IPS-15b (cell line): ENCODE measurements at regions not wholly inside any gene's neighbourhood (a gene's known extent, or its start where the extent isn't known, plus 50 kb on each side); places are given as distances from the start of the nearest gene placed in this dataset.

Experiments used
- H3K27me3 ChIP-seq: one replicate; pipeline ENCODE4 v1.6.1; 2013; ENCODE audit warnings: low read length; ENCODE audit not compliant: control insufficient read depth, insufficient read depth
- H3K36me3 ChIP-seq: one replicate; pipeline ENCODE4 v1.6.1; 2013; ENCODE audit warnings: low read length; ENCODE audit not compliant: control insufficient read depth, insufficient read depth
- H3K4me1 ChIP-seq: one replicate; pipeline ENCODE4 v1.6.1; 2013; ENCODE audit warnings: mild to moderate bottlenecking, low read length; ENCODE audit not compliant: control insufficient read depth, insufficient read depth
- H3K4me3 ChIP-seq: one replicate; pipeline ENCODE4 v1.5.1; 2013; ENCODE audit warnings: low read depth, low read length
- H3K9ac ChIP-seq: one replicate; pipeline ENCODE4 v1.6.1; 2013; ENCODE audit warnings: low read depth, mild to moderate bottlenecking, low read length
- H3K9me3 ChIP-seq: one replicate; pipeline ENCODE4 v1.6.1; 2013; ENCODE audit warnings: mild to moderate bottlenecking, low read length; ENCODE audit not compliant: control insufficient read depth, insufficient read depth

DNA sequence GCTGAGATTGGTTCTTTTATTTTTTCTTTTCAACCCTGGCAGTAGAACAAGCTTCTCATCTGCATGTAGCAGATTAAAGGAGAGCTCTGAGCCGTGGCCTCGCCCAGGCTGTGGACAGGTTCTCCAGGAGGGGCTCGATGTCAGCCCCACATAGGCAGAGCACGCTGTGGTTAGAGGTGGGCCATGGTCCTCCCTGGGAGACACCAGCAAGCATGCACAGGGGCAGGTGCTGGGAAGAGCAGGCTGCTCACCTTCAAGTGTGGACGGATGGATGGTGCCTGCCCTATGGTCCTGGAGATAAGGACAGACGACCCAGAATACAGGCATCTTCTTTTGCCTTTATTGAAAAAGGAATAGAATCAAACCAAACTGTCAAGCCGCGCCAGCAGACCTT lies 634.8 kb downstream of the BRD1 start:
- H3K9me3 ChIP-seq, result no peaks in the 10 kb centered on the region

DNA sequence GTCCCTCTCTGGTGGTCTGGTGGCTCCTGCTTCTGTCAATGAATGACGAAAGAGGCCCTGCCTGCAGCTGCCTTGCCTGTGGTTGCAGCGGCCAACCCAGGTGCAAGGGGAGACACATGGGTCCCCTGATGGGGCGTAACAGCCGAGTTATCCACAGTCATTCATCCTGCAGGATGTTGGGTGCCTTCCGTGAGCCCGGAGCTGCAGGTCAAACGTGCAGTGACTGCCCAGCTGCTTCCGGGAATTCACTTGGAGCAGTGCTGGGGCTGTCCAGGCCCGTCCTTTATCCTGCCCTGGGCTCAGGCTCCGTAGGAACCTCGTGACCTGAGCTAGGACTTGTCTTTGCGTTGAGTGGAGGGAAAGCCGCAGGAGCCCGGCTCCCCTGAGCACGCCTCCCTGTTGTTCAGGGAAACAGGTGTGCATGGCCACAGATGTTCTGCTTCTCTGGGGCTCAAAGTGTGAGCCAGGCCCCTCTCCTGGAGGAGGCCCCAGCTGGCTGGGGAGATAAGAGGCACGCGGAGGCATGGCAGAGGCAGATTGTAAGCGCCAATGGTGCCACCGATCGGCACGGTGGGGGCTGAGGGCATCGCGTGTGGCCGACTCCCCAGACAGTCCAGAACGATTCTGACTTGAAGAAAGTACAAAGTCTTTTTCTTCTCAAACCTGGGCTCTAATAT lies 635.4 kb downstream of the BRD1 start:
- H3K27me3 ChIP-seq, result no peaks in the 10 kb centered on the region

More for the DNA sequence above, 634.8 kb downstream of the BRD1 start:
- Histone ChIP-seq H3K36me3 (no peaks in the 10 kb centered on the region), H3K27me3 (no peaks in the 10 kb centered on the region), H3K4me3 (no peak overlapping the region), H3K9ac (no peak overlapping the region), H3K4me1 (no peaks in the 10 kb centered on the region)

DNA sequence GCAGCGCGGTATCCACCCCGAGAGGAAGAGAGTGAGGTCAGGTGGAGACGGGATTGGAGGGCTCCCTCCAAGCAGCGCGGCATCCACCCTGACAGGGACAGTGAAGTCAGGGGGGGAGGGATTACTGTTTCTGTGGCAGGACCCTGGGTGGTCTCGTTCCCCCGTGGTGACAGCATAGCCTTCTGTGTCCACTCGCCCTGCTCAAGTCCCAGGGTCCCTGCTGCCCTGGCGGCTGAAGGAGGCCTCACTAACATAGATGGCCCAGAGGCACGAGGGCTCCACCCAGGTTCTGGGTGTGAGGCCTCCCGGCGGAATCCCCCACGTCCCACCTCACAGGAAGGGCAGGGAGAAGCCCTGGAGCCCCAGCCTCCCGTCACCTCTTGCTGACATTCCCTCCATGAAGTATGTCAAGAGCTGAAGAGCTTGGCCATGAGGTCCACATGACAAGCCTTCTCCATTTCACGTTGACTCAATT lies 636.1 kb downstream of the BRD1 start:
- Histone ChIP-seq H3K9ac (no peak overlapping the region), H3K4me3 (no peak overlapping the region), H3K27me3 (no peaks in the 10 kb centered on the region), H3K4me1 (no peaks in the 10 kb centered on the region), H3K9me3 (no peaks in the 10 kb centered on the region), H3K36me3 (no peaks in the 10 kb centered on the region)

More for the DNA sequence above, 635.4 kb downstream of the BRD1 start:
- H3K9ac ChIP-seq, result no peak overlapping the region
- H3K9me3 ChIP-seq, result no peaks in the 10 kb centered on the region
- no peaks in the 10 kb centered on the region for H3K4me1 ChIP-seq
- no peaks in the 10 kb centered on the region for H3K36me3 ChIP-seq
- no peak overlapping the region for H3K4me3 ChIP-seq

DNA sequence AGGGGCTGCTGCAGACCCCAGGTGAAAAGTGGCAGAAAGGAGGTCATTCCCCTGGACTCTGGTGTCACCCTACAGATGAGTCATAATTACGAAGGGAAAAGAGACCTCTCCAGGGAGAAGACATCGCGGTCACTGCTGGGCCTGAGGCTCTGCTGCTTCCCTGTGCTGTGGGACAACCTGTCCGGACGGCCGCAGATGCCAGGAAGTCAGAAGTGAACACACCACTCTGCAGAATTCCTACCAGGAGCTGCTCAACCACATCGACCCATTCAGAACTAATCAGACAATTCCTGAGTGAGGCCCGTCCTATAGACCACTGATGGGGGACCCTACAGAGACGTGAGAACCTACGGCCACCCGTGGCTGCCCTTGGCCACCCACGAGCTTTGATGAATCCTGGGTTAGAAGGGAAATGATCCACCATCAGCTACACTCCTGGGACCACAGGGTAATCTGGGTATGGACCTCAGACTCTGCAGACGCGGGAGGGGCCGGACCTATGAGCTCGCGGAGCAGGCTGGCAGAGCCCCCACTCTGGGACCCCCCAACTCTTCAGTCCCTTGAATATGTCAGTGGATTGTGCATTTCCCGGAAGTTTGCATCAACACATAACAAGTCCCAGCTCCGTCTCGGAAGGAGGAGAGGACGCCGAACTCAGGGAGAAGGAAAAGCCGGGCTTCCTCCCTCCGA lies 636.7 kb downstream of the BRD1 start:
- H3K9me3 ChIP-seq, result no peaks in the 10 kb centered on the region
- H3K4me3 ChIP-seq, result no peak overlapping the region
- no peaks in the 10 kb centered on the region for H3K4me1 ChIP-seq
- no peaks in the 10 kb centered on the region for H3K27me3 ChIP-seq
- H3K36me3 ChIP-seq, result no peaks in the 10 kb centered on the region
- H3K9ac ChIP-seq, result no peak overlapping the region

DNA sequence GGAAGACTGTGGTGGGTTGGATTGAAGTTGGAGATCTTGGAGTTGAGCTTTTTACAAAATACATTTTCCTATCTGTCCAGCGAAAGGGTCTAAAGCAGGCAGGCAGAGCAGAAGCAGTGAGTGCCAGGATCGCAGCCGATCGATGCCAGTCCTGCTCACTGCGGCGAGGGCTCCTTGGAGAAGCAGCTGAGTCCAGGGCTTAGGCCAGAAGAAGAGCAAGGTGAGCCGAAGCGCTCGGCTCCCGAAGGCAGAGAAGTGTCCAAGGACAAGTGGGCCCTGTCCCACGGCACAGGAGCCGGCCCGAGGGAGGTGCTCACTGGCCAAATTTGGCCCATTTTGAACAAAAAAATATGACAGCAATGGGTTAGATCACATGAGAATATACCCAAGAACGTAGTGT lies 637.8 kb downstream of the BRD1 start:
- Histone ChIP-seq H3K27me3 (no peaks in the 10 kb centered on the region), H3K4me1 (no peaks in the 10 kb centered on the region), H3K9ac (no peak overlapping the region), H3K4me3 (no peak overlapping the region), H3K36me3 (no peaks in the 10 kb centered on the region), H3K9me3 (no peaks in the 10 kb centered on the region)

DNA sequence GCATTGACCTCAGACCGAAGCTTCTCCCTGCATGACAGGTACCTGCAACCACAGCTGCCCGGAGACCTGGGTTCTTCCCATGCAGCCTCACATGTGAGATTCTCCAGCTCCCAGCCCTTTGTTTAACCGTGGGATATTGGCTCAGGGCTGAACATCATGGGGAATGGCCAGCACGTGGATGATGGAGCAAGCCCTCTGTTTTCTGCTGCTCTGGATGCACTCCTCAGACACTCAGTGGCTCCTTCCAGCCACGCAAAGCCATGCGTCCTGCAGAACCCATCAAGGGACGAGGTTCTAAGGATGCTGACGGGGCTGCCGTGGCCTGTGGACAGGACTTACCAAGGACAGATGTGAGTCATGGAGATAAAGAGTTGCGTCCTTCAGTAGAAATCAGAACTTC lies 639.1 kb downstream of the BRD1 start:
- Histone ChIP-seq H3K4me1 (no peaks in the 10 kb centered on the region), H3K4me3 (no peak overlapping the region), H3K9me3 (no peaks in the 10 kb centered on the region), H3K36me3 (no peaks in the 10 kb centered on the region), H3K9ac (no peak overlapping the region), H3K27me3 (no peaks in the 10 kb centered on the region)

DNA sequence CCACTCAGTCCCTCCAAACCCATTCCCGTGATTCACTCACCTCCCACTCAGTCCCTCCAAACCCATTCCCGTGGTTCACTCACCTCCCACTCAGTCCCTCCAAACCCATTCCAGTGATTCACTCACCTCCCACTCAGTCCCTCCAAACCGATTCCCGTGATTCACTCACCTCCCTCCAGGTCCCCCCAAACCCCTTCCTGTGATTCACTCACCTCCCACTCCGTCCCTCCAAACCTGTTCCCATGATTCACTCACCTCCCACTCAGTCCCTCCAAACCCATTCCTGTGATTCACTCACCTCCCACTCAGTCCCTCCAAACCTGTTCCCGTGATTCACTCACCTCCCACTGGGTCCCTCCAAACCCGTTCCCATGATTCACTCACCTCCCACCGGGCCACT lies 639.6 kb downstream of the BRD1 start:
- H3K27me3 ChIP-seq, result no peaks in the 10 kb centered on the region

DNA sequence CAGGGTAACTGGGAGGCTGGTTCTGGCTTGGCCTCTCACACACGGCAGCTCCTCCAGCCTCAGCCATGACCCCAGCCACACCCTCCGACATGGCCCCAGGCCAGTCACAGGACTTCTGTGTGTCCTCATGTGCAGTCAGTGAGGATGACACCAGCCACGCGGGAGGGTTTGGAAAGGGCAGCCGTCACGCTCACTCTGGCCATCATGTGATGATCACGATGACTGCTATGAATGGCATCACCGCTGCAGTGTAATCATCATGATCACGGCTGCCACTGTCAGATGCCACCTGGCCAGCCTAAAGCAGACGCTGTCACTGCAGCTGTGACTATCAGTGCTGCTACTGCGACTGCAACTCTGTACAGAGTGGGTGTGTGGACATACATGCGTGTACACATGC lies 640.9 kb downstream of the BRD1 start:
- H3K9me3 ChIP-seq, result no peaks in the 10 kb centered on the region
- no peak overlapping the region for H3K9ac ChIP-seq
- H3K36me3 ChIP-seq, result no peaks in the 10 kb centered on the region
- no peak overlapping the region for H3K4me3 ChIP-seq
- no peaks in the 10 kb centered on the region for H3K27me3 ChIP-seq
- H3K4me1 ChIP-seq, result no peaks in the 10 kb centered on the region

More for the DNA sequence above, 639.6 kb downstream of the BRD1 start:
- Histone ChIP-seq H3K9ac (no peak overlapping the region), H3K36me3 (no peaks in the 10 kb centered on the region), H3K4me3 (no peak overlapping the region), H3K4me1 (no peaks in the 10 kb centered on the region), H3K9me3 (no peaks in the 10 kb centered on the region)

DNA sequence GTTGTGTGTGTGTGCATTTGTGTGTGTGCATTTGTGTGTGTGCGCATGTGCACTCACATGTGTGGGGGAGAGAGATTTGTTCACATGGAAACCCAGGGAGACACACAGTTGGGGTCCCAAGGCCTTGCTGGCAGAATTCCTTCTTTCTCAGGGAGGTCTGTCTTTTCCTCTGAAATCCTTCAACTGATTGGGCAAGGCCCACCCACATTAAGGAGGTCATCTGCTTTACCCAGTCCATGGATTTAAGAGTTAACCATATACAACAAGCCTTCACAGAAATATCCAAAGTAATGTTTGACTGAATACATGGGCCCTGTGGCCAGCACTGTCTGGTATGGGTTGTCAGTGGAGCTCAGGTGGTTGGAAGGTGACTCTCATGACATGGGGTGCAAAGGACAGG lies 641.4 kb downstream of the BRD1 start:
- Histone ChIP-seq H3K27me3 (no peaks in the 10 kb centered on the region), H3K4me3 (no peak overlapping the region), H3K9ac (no peak overlapping the region), H3K9me3 (no peaks in the 10 kb centered on the region), H3K4me1 (no peaks in the 10 kb centered on the region), H3K36me3 (no peaks in the 10 kb centered on the region)

DNA sequence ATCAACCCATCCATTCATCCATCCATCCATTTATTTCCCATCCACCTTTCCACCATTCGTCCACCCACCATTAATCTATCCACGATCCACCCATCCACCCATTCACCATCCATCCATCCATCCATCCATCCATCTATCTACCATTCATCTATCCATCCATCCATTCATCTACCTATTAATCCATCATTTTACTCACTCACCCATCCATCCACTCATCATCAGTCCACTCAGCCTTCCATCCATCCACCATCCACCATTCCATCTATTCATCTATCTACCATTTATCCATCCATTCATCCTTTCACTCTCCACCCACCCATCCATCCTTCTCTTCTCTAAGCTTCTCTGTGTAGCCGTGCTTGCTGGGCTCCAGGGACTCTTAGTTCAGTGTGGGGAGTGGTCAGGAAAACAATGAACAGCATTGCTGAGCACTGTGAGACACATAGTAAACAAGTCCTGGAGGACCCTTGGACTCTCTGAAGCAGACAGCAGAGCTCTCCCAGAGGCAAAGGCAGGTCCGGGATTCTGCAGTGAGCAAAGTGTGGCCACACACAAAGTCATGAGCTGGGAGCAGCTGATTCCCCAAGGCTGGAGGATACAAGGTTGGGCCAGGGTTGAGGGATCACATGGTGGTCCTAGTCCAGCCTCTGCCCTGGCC lies 642.2 kb downstream of the BRD1 start:
- H3K4me3 ChIP-seq, result no peak overlapping the region
- no peaks in the 10 kb centered on the region for H3K27me3 ChIP-seq
- no peaks in the 10 kb centered on the region for H3K36me3 ChIP-seq
- no peak overlapping the region for H3K9ac ChIP-seq
- no peaks in the 10 kb centered on the region for H3K4me1 ChIP-seq
- H3K9me3 ChIP-seq, result no peaks in the 10 kb centered on the region

DNA sequence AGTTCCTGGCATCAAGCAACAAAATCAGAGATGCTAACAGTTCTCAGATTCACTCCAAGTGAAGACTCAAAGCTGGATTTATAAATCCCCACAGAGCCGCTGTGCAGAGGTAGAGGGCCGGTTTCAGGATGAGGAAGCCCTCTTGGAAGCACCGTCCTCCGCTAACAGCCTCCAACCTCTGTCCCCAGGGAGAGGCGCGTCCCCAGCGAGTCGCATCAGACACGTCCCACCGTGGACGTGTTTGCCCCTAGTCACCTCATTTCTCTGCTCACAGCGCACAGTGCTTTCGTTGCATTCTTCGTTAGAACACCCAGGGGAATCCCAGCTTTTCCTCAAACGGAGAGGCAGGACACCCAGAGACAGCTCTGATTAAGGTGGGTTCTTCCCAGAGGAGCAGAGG lies 642.9 kb downstream of the BRD1 start:
- Histone ChIP-seq H3K4me1 (no peaks in the 10 kb centered on the region), H3K9me3 (no peaks in the 10 kb centered on the region), H3K4me3 (no peak overlapping the region), H3K27me3 (no peaks in the 10 kb centered on the region), H3K36me3 (no peaks in the 10 kb centered on the region), H3K9ac (no peak overlapping the region)

DNA sequence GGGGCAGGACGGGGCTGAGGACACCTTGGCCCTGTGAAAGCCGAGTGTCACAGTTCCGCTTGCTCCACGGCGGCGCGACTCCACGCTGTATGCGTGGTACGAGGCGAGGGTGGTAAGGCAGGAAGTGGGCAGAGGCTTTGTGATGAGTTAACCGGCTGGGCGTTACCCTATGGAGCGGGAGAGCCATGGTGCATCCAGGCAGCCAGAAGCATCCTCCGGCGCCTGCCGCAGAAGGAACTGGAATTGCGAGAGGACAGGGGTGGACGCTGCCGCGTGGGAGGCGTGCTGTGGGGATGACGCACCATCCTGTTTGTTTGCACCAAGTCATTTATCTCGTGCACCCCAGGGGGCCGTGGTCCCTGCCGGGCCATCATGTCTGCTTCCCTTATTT lies 643.9 kb downstream of the BRD1 start:
- Histone ChIP-seq H3K9me3 (no peaks in the 10 kb centered on the region), H3K27me3 (no peaks in the 10 kb centered on the region), H3K9ac (no peak overlapping the region)

More for the DNA sequence above, 643.9 kb downstream of the BRD1 start:
- Histone ChIP-seq H3K36me3 (no peaks in the 10 kb centered on the region), H3K4me3 (no peak overlapping the region), H3K4me1 (no peaks in the 10 kb centered on the region)
